ENCODE measurements at regions not wholly inside any gene's neighbourhood (a gene's known extent, or its start where the extent isn't known, plus 50 kb on each side); places are given as distances from the start of the nearest gene placed in this dataset.

GRCh38 chr3:30400926-30401325, 205.5 kb upstream of the TGFBR2 start:
- no peak for TF ChIP-seq CTCF (IDR thresholded peaks at IDR 0.05; ENCODE audit: poor library complexity)
- no peak for TF ChIP-seq EZH2 (IDR thresholded peaks at IDR 0.05; ENCODE audit: borderline replicate concordance)
- TF ChIP-seq EZH2phosphoT487 (IDR thresholded peaks at IDR 0.05; ENCODE audit: low read depth, severe bottlenecking, unreplicated experiment), result no peak

All from hepatocyte (in vitro differentiated cells).